CD1c-positive myeloid dendritic cell (primary cell): ENCODE measurements at regions not wholly inside any gene's neighbourhood (a gene's known extent, or its start where the extent isn't known, plus 50 kb on each side); places are given as distances from the start of the nearest gene placed in this dataset.

Source experiments
- DNase-seq: peaks from one replicate; pipeline ENCODE4 v3.0.0-alpha.2; 2016; ENCODE audit errors: extremely low spot score

DNA sequence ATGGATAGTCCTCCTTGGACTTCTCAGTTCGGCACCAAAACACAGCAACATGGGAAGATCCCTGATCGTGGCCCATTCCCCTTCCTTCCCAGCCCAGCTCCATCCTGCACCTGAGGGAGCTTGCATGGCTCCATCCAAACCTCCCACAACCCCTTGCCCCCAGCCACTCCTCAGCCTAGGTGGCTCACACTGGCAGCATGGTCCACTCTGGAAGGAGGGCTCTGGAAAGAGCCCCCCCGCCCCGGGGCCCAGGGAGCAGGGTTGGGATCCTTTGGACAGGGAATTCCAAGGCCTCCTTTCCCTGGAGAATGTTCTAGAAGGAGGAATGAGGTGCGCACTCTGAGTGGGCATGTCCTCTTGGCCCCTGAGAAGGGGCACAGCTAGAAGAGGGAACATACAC is 62.8 kb upstream of the ID2 start:
- DNase-seq, result no peak

DNA sequence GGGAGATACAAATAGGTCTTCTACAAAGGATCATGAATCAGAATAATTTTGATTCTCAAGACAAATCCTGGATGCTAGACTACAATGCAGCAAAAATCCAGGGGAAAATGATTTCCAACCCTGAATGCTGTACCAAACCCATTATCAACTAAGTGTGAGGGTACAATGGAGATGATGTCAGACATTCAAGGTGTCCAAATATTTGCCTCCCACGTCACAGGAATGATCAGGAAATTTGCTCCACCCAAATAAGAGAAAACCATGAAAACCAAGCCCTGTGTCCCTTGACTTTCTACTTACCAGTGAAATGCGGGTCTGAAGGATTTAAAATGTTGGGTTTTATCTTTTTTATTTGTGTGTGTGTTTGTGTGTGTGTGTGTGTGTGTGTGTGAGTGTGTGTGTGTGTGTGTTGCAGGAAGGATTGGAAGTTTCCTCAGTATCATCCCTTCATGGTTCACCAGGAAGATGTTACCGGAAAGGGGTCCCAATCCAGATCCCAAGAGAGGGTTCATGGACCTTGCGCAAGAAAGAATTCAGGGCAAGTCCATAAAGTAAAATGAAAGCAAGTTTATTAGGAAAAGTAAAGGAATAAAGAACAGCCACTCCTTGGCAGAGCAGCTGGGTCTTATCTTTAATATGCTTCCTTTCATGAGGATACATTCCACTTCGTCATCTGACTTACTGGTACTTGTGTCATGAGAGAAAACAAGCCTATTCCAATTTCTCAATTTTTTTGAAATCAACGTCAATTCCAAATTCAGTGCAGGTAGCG is 61.1 kb upstream of the ID2 start:
- DNase-seq, result no peak

DNA sequence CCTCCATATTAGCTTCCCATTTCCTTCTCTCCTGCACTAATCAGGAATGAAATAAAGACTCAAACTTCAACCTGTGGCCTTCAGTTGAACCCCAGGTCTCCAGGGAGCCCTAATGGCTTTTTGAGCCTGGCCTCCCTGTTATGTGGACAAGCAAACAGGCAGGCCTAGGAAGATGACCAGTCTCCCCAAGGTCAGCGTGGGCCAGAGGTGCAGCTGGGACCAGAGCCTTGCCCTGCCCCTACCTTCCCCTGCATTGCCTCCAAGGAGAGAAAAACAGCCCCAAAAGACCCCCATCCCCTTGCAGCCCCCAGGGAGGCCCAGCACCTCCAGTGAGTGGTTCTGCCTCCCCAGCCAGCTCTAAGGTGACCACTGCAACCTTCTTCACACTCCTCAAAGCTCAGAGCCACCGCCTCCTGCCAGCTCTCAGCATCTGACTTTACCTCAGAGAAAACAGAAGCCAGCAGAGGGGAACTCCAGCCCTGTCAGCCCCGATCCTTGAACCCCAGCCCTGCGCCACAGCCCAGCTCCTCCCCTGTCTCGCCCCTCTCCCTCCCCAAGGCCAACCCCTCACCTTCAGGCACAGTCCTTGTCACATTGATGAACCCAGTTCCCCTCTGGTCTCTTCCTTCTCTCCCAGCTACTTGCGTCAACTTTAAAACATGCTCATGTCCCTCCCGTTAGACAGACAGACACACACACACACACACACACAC is 59.5 kb upstream of the ID2 start:
- DNase-seq, result no peak

GRCh38 chr2:8622924-8623465 is 58.9 kb upstream of the ID2 start:
- no peak for DNase-seq

- DNase-seq, result no peak
Observed at GRCh38 chr2:8623576-8623957, 58.3 kb upstream of the ID2 start.

- DNase-seq, result no peak
Observed at GRCh38 chr2:8623958-8624591, 57.8 kb upstream of the ID2 start.

DNA sequence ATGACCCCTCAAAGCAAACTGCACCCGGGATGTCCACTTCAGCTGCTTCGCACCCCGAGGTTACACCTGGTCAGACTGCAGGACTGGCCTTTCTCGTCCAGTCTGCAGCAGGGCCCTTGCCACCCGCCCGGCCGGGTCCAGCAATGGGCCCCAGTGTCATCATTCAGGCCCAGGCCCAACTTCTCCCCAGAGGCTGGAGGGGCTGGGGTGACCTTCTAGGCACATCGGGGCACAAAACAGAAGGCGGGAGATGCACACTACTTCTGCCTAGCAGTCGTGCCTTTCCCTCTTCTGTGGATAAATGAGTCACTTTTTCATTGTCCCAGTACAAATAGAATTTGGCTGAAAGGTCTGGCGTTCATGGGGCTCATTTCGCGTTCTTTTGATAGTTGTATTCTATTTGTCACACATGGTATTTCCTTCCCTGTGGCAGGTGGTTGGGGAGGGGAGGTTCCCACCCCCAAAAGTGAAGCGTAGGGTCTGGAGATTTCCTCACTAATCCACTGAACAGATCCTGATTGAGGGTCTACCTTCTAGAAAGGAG is 56.9 kb upstream of the ID2 start:
- no peak for DNase-seq

GRCh38 chr2:8625399-8626300 is 56.2 kb upstream of the ID2 start:
- DNase-seq, result no peak

- DNase-seq, result no peak
Observed at GRCh38 chr2:8626572-8626971, 55.3 kb upstream of the ID2 start.

GRCh38 chr2:8627019-8627691 is 54.7 kb upstream of the ID2 start:
- DNase-seq, result no peak

DNA sequence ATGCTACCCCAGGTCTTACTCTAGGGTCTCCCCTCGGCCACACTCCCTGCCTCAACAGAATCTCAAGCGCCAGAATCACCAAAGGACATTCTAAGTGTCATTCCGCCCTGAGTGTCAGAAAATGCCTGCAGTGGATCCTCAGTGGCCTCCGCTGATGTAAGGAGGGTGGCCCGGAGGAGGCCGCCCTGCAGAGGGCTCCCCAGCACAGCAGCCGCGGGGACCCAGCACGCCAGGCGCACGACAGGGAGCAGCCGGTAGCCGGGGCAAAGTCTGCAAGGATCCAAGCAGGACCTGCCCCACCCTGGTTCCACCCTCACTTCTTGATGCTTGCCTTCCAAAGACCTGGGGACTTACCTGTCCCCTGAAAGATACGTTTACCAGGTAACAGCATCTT is 54.2 kb upstream of the ID2 start:
- DNase-seq, result no peak

- no peak for DNase-seq
Observed at GRCh38 chr2:8628179-8628865, 53.5 kb upstream of the ID2 start.

DNA sequence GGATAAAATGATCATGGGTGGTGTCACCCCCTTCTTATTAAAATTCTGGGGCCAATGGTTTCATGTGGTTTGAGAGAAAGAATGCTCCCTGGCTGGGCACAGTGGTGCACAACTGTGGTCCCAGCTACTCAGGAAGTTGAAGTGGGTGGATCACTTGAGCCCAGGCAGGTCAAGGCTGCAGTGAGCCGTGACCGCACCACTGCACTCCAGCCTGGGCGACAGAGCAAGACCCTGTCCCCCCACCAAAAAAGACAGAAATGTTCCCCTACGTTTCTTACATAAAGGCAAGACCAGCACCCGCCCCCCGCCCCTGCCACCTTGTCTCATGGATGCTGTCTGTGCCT is 53.0 kb upstream of the ID2 start:
- no peak for DNase-seq

DNA sequence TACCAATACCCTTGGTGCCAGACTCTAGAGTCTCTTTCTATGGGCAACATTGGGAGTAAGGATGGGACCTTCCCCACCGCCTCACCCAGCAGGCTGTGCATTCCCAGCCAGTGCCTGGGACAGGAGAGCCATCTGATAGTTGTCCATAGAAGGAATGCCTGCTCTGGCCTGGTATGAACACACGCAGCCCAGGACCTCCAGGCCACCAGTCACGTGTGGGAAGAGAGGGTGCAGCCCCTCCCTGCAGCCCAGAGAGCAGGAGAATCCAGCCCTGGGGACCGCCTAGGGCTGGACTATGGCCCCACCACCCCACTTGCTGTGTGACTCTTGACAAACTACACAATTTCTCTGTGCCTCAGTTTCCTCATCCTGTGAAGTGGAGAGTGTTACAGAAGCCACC is 52.5 kb upstream of the ID2 start:
- no peak for DNase-seq

DNA sequence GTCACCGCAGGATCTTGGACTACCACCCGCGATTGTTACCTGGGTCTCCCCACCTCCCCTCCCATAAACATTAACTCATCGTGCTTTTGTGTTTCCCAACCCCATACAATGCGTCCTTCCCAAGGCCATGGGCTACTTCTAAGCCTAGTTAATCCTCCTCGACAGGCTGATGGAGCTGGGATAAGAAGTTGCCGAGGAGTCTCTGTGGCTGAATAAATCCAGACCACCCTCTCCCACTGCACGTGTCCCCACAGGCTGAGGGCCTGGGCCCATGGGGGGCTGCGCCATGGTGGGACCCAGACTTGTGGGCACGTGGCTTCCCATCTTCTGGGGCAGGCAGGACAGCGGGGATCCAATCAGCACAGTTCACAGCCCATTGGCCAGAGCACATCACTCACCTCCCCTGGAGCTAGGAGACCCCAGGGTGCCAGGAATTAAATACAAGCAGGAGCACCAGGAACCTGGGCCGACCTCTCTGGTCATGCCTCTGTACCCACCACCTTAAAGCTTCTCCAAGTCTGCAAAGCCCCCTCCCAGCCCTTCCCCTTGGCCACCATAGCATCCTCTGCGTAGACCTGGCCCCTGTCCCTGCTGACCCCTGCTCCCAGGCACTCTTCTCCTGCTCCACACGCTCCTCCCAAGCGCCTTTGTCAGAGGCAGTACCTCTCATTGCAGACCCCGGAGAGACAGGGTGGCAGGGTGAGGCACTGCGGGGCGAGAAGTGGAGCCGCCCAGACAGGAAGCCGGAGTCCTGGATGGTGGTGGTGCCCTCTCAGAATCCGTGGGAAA is 51.0 kb upstream of the ID2 start:
- no peak for DNase-seq

- DNase-seq, result no peak
Observed at GRCh38 chr2:8631465-8632005, 50.3 kb upstream of the ID2 start.
